Testis (tissue), 2 donors: ENCODE measurements at regions not wholly inside any gene's neighbourhood (a gene's known extent, or its start where the extent isn't known, plus 50 kb on each side); places are given as distances from the start of the nearest gene placed in this dataset.

Experiments used
- POLR2A ChIP-seq: fragments of 450-650 bp; IDR thresholded peaks from one replicate; pipeline ENCODE4 v1.6.1; 2017; ENCODE audit warnings: antibody characterized with exemption, mild to moderate bottlenecking, moderate library complexity
- TF ChIP-seq, protein P1 (sequence below), 3 experiments: fragments of 450-650 bp in 2 of 3; fragments of 200-600 bp in 1 of 3; sonication (generic) in 1 of 3; IDR thresholded peaks; one replicate each; pipeline ENCODE4 v1.5.1; 2016 to 2019; ENCODE audit warnings: antibody characterized with exemption in 3 of 3, mild to moderate bottlenecking in 2 of 3, moderate library complexity in 1 of 3

GRCh38 chr9:17881371-17881770, 302.5 kb downstream of the SH3GL2 start:
- TF ChIP-seq, protein P1, sequence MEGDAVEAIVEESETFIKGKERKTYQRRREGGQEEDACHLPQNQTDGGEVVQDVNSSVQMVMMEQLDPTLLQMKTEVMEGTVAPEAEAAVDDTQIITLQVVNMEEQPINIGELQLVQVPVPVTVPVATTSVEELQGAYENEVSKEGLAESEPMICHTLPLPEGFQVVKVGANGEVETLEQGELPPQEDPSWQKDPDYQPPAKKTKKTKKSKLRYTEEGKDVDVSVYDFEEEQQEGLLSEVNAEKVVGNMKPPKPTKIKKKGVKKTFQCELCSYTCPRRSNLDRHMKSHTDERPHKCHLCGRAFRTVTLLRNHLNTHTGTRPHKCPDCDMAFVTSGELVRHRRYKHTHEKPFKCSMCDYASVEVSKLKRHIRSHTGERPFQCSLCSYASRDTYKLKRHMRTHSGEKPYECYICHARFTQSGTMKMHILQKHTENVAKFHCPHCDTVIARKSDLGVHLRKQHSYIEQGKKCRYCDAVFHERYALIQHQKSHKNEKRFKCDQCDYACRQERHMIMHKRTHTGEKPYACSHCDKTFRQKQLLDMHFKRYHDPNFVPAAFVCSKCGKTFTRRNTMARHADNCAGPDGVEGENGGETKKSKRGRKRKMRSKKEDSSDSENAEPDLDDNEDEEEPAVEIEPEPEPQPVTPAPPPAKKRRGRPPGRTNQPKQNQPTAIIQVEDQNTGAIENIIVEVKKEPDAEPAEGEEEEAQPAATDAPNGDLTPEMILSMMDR (IDR thresholded peaks at IDR 0.05) = no peak
- TF ChIP-seq POLR2A = no peak
